Muscle layer of colon (tissue), 2 donors: ENCODE measurements at regions not wholly inside any gene's neighbourhood (a gene's known extent, or its start where the extent isn't known, plus 50 kb on each side); places are given as distances from the start of the nearest gene placed in this dataset.

ENCODE experiments used
- H3K27ac ChIP-seq: one replicate; pipeline ENCODE4 v1.7.0; 2013; ENCODE audit warnings: low read depth, mild to moderate bottlenecking, low read length, moderate library complexity
- H3K27me3 ChIP-seq, 2 donors: one replicate each; pipeline ENCODE4 v1.7.0; 2013; ENCODE audit warnings: low read length in 2 of 2, mild to moderate bottlenecking in 2 of 2; ENCODE audit not compliant: insufficient read depth in 2 of 2, control insufficient read depth in 1 of 2
- H3K36me3 ChIP-seq: one replicate; pipeline ENCODE4 v1.7.0; 2013; ENCODE audit warnings: mild to moderate bottlenecking, low read length; ENCODE audit not compliant: insufficient read depth
- H3K4me1 ChIP-seq: one replicate; pipeline ENCODE4 v1.7.0; 2013; ENCODE audit warnings: mild to moderate bottlenecking, low read length; ENCODE audit not compliant: insufficient read depth
- H3K4me3 ChIP-seq, 2 donors: one replicate each; pipeline ENCODE4 v1.7.0; 2013; ENCODE audit warnings: low read length in 2 of 2, low read depth in 1 of 2, mild to moderate bottlenecking in 1 of 2, moderate library complexity in 1 of 2
- H3K9ac ChIP-seq: one replicate; pipeline ENCODE4 v1.7.0; 2013; ENCODE audit warnings: low read length
- H3K9me3 ChIP-seq: one replicate; pipeline ENCODE4 v1.7.0; 2013; ENCODE audit warnings: mild to moderate bottlenecking, low read length
- donor health status: abdominal sarcoma.
- donor health status: Adenocarcinoma of cecum.

DNA sequence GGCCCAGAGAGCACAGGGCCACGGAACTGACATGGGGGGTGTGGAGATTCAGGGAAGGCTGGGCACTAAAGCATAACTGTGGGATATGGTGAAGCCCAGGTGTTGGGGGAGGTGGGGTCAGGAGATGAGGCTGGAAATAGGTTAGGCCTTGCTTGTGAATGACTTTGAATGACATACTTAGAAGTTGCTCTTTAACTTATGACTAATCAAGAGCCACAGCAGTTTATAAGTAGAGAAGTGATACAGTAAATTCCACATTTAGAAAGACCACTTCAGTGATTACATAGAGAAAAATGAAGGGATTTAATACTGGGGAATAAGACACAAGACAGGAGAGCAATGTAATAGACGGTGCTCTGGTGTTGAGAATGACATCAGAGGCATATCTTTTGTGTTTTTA lies 120.8 kb upstream of the SEC61G start:
- Histone ChIP-seq H3K4me1 (no peaks in the 10 kb centered on the region), H3K36me3 (no peaks in the 10 kb centered on the region), H3K27ac (no peak overlapping the region), H3K9me3 (no peaks in the 10 kb centered on the region), H3K9ac (no peak overlapping the region), H3K27me3 (no peaks in the 10 kb centered on the region), H3K4me3 (no peak overlapping the region)

DNA sequence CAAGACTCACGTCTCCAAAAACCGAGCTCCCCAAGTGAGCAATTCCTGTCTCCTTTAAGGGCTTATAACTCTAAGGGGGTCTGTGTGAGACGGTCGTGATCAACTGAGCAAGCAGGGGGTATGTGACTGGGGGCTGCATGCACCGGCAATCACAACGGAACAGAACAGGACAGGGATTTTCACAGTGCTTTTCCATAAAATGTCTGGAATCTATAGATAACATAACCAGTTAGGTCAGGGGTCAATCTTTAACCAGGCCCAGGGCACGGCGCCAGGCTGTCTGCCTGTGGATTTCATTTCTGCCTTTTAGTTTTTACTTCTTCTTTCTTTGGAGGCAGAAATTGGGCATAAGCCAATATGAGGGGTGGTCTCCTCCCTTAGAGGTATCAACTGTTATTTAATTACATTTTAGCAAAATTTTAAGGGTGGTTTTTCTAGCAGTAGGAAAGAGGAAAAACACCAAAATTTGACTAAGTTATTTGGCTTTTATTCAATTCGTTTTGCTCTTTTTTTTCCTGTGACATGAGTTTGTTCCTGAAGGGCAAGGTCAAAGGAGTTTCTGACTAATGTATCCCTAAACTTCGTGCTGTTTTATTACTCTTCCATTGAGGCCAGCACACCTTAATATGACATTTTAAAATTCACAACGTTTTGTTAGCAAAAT lies 121.4 kb upstream of the SEC61G start:
- Histone ChIP-seq H3K27me3 (no peaks in the 10 kb centered on the region), H3K4me3 (no peak overlapping the region), H3K9ac (no peak overlapping the region), H3K9me3 (no peaks in the 10 kb centered on the region), H3K27ac (no peak overlapping the region), H3K36me3 (no peaks in the 10 kb centered on the region), H3K4me1 (no peaks in the 10 kb centered on the region)

GRCh38 chr7:54881816-54882520 lies 123.0 kb upstream of the SEC61G start:
- Histone ChIP-seq H3K4me3 (no peak overlapping the region), H3K27me3 (no peaks in the 10 kb centered on the region), H3K9me3 (no peaks in the 10 kb centered on the region), H3K27ac (no peak overlapping the region), H3K4me1 (no peaks in the 10 kb centered on the region), H3K36me3 (no peaks in the 10 kb centered on the region), H3K9ac (no peak overlapping the region)

GRCh38 chr7:54882694-54883093 lies 123.7 kb upstream of the SEC61G start:
- H3K27ac ChIP-seq = no peak overlapping the region

GRCh38 chr7:54883576-54883975 lies 124.6 kb upstream of the SEC61G start:
- no peak overlapping the region for H3K27ac ChIP-seq
- H3K4me1 ChIP-seq = no peaks in the 10 kb centered on the region
- H3K36me3 ChIP-seq = no peaks in the 10 kb centered on the region
- peaks cover 0 to 5% of the 10 kb centered on the region in 2 donors for H3K27me3 ChIP-seq
- H3K4me3 ChIP-seq = no peak overlapping the region
- no peak overlapping the region for H3K9ac ChIP-seq
- no peaks in the 10 kb centered on the region for H3K9me3 ChIP-seq

More at GRCh38 chr7:54882694-54883093, 123.7 kb upstream of the SEC61G start:
- no peaks in the 10 kb centered on the region for H3K27me3 ChIP-seq
- no peaks in the 10 kb centered on the region for H3K9me3 ChIP-seq
- no peak overlapping the region for H3K4me3 ChIP-seq
- H3K4me1 ChIP-seq = no peaks in the 10 kb centered on the region
- no peaks in the 10 kb centered on the region for H3K36me3 ChIP-seq
- no peak overlapping the region for H3K9ac ChIP-seq

DNA sequence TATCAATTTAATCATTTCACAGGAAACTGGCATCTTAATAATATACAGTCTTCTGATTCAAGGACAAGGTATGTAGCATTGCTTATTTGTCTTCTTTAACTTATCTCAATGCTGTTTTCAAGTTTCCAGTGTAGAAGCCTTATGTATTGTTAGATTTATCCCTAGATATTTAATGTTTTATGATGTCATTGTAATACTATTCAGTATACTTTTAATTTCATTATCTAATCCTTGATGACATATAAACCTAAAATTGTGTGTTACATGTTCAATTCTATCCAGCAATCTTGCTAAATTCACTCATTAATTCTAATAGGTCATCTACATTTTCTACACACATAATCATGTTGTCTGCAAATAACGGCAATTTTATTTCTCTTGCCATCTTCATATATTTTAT lies 126.3 kb upstream of the SEC61G start:
- no peak overlapping the region for H3K9ac ChIP-seq
- H3K27me3 ChIP-seq = peaks cover 0 to 7% of the 10 kb centered on the region in 2 donors
- H3K4me3 ChIP-seq = no peak overlapping the region
- H3K27ac ChIP-seq = no peak overlapping the region
- no peaks in the 10 kb centered on the region for H3K9me3 ChIP-seq
- H3K36me3 ChIP-seq = no peaks in the 10 kb centered on the region
- no peaks in the 10 kb centered on the region for H3K4me1 ChIP-seq

- H3K27me3 ChIP-seq = peaks cover 0 to 7% of the 10 kb centered on the region in 2 donors
- H3K9ac ChIP-seq = no peak overlapping the region
- peak overlapping the region in 1 of 2 donors; percentile 31 for H3K4me3 ChIP-seq
- no peaks in the 10 kb centered on the region for H3K36me3 ChIP-seq
- no peaks in the 10 kb centered on the region for H3K9me3 ChIP-seq
- no peaks in the 10 kb centered on the region for H3K4me1 ChIP-seq
- no peak overlapping the region for H3K27ac ChIP-seq
Observed at GRCh38 chr7:54888067-54888733, 129.2 kb upstream of the SEC61G start.

DNA sequence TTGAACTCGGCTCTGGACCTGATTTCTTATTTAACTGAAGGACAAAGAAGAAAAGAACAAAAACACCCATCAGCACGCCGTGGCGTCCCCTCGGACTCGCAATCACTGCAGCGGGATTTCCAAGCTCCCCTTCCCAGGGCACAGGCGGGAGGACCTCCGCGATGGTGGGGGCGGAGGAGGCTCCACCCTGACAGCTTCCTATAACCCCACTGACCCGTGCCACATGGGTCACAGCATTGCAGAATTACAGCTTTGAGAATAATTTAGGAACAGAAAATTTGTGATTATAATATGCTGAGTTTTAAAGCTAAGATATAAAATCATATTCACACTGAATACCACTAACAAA lies 129.7 kb upstream of the SEC61G start:
- Histone ChIP-seq H3K4me3 (peak overlapping the region in 1 of 2 donors; percentile 31), H3K27me3 (peaks cover 0 to 7% of the 10 kb centered on the region in 2 donors), H3K9me3 (no peaks in the 10 kb centered on the region), H3K4me1 (no peaks in the 10 kb centered on the region), H3K36me3 (no peaks in the 10 kb centered on the region), H3K27ac (no peak overlapping the region), H3K9ac (no peak overlapping the region)

GRCh38 chr7:54897891-54898290 lies 120.9 kb upstream of the EGFR start:
- H3K27ac ChIP-seq = no peak overlapping the region
- no peak overlapping the region for H3K4me3 ChIP-seq
- H3K9ac ChIP-seq = no peak overlapping the region
- no peaks in the 10 kb centered on the region for H3K4me1 ChIP-seq
- H3K27me3 ChIP-seq = no peaks in the 10 kb centered on the region
- H3K36me3 ChIP-seq = no peaks in the 10 kb centered on the region
- no peaks in the 10 kb centered on the region for H3K9me3 ChIP-seq

DNA sequence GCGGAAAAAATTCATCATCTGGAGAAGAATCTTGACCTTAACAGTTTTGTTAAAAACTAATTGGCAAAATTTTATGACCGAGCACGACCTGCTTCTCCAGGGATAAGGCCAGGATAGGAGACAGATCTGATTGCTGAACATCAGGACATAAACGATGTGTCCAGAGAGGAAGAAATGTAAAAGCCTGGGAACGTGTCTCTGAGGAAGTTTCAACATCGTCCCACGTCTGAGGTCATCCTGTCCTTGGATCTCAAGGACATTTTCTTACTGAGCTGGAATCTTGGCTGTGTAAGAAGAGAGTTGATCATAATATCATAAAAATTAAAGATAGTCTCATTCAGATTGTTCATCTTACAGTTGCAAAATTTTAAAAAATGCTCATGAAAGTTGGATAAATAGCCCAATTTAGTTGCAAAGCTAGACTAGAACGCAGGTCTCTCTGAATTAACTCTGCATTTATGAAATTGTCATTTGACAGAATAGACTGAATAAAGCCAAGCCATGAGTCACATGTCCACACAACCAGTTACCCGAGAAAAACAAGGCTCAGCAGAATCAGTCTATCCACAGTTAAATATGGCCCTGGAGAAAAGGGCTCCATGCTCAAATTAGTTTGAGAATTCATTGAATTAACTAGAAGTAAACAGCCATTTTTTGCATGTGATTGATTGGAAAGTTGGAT lies 120.0 kb upstream of the EGFR start:
- H3K4me3 ChIP-seq = no peak overlapping the region
- H3K4me1 ChIP-seq = no peaks in the 10 kb centered on the region
- no peak overlapping the region for H3K9ac ChIP-seq
- no peaks in the 10 kb centered on the region for H3K36me3 ChIP-seq
- H3K9me3 ChIP-seq = no peaks in the 10 kb centered on the region
- no peak overlapping the region for H3K27ac ChIP-seq
- no peaks in the 10 kb centered on the region for H3K27me3 ChIP-seq

DNA sequence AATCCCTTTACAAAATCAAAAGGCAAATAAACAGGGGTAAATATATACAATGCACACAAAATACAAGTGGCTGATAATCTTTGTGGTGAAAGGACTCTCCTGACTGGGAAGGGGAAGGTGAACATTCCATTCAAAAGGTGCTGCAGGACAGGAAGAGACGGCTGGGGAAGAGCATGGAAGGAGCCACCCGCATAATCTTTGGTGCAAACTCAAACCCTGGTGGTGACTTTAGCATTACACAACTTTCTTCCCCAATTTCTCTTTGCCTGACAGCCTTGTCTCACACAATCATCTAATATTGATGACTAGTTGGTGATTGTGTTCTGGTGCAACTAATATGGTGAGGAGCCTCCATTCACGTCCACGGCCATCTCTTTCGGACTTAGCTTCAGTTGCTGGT lies 117.0 kb upstream of the EGFR start:
- Histone ChIP-seq H3K27ac (no peak overlapping the region), H3K9ac (no peak overlapping the region), H3K4me1 (no peaks in the 10 kb centered on the region), H3K27me3 (no peaks in the 10 kb centered on the region), H3K9me3 (no peaks in the 10 kb centered on the region), H3K4me3 (no peak overlapping the region), H3K36me3 (no peaks in the 10 kb centered on the region)
